ENCODE measurements at regions not wholly inside any gene's neighbourhood (a gene's known extent, or its start where the extent isn't known, plus 50 kb on each side); places are given as distances from the start of the nearest gene placed in this dataset.

DNA sequence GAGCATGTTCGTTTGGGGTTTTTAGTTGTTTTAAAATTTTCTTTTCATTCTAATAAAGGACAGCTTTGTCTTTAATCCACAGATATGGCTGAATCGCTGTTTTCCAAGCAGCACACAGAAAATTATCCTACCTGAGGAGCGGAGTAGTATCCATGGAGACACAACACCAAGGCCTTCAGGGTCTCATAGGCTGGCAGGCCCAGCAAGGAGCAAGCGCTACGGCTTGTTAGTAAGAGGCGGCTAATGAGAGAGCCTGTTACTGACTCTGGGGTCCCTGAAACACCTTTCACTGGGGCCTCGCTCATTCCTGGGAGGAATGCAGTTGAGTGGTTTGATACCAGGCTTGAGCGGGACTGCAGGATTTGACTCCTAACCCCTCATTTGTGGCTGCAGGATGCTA is 303.8 kb upstream of the CDH4 start:
- DNase-seq = no peak

DNA sequence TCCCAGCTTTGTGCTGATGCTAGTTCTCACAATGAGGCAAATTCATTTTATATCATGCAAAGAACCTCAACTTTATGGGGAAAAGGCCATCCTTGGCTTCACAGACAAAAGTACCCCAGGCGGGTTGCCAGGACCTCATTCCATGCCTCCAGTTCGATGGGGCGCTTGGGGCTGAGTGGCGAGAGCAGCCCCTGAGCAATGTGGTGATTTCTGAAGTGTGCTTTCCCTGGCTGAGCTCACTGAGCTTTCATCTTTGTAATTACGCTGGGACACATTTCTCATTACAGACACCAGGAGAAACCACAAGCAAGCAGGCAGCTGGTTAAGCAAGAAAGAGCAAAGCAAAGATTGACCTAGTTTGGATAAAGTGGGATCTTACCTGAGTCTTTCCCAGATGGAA is 301.5 kb upstream of the CDH4 start:
- DNase-seq = no peak

DNA sequence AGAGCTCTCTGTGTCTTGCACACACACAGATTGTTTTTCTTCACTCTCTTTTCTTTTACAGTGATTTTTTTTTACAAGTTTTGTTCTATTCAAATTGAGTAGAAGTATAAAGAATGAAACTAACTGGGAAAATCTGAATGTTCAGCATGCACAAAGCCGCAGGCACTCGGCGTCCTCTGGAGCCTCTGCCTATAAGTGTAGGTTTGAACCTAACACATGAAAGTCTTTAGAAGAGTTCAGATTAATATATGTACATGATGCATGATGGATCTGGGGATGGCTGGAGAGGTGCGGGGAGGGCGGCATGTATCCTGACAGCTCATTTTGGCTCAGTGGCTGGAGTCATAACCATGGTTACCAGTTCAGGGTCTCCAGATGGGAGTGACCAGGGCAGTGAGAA is 301.1 kb upstream of the CDH4 start:
- DNase-seq = no peak

DNA sequence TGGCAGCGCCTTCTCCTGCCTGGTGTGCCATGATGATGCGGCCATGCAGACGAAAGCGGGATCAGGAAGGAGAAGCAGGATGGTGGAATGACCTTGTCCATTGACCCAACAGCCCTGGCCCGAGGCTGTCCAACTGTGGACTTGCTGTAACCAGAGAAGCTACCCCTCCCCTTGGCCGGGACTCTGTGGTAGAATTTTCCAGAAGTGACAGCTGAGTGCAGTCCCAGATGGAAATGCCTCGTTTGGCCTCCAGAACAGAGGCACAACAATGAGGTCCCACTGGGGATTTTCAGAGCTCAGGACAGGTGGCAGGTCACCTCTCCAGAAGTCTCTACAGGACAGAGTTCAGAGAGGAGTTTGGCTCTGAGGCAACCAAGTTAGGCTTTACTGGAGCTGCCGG is 299.2 kb upstream of the CDH4 start:
- no peak for DNase-seq

DNA sequence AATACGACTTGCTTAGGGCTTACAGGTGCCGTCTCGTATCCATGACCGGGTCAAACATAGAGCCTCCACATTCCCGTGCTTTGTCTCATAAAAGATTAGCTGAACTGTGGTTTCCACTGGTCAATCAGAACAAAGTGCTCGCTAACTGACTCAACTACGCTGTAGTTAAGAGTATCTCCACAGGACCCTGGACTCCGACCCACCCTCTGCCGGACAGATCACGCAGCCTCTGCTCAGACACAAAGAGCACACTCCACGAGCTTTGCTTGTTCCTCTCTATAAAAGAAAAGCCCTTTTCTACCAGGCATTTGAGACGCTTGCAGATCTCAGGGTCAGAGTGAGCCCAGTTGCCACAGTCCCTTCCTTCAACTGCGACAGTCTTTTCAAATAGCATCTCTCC is 298.7 kb upstream of the CDH4 start:
- DNase-seq = no peak

DNA sequence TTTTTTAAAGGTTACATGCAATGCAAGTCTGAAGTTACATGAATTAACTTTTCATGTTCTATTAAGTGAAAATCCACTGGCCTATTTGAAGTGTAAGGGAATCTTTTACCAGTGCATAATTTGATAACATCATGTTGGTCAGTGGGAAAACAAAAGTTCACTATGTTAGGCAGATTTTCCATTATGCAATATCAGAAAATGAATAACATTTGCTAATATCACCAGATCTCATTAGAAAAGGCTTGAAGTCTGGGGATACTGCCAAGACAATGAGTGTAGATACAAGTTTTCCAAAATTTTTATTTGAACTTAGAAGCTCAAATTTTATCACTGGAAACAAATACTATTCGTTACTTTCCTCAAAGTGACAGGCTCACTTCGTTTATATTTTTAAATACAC is 296.4 kb upstream of the CDH4 start:
- DNase-seq = no peak

DNA sequence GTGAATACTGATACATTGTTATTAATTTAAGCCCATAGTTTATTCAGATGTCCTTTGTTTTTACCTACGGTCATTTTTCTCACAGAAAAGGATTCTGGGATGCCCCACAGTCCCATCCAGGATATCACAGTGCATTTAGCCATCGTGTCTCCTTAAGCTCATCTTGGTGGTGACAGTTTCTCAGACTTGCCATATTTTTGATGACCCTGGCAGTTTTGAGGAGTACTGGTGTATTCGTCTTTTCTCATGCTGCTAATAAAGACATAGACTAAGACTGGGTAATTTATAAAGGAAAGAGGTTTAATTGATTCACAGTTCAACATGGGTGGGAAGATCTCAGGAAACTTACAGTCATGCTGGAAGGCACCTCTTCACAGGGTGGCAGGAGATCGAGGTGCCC is 295.9 kb upstream of the CDH4 start:
- DNase-seq = no peak

DNA sequence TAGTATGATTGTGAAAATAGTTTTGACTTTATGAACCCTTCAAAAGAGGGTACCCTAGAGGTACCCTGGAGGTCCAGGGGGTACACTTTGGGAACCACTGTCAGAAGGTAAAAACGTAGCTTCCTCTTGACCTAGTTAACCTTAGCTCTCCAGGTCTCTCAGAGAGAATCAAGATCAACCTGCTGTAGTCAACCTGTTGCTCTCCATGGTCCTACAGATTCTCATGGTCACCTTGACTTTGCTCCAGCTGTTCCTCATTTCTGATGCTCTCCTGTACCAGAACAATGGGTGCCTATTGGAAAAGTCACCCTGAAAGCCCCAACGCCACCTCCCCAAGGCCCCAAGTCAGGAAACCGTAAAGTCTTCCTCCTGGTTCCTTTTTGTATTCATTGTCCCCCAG is 294.4 kb upstream of the CDH4 start:
- no peak for DNase-seq

DNA sequence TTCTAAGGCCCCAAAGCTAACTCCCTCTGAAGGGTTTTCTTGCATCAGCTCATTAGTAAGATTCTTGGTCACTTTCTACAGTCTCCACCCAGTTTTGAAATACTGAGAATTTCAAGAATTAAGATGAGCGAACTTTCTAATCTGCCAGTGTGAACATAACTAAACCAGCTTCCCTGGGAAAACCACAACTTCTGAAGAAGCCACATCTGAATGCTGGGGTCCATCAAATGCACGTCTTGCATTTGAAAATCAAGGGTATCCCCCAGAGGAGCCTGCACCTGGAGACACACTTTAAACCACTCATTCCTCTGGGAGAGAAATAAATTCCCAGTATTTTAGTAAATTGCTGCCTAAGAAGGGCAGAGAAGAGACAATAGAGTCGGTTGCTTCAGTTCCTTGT is 292.1 kb upstream of the CDH4 start:
- no peak for DNase-seq

DNA sequence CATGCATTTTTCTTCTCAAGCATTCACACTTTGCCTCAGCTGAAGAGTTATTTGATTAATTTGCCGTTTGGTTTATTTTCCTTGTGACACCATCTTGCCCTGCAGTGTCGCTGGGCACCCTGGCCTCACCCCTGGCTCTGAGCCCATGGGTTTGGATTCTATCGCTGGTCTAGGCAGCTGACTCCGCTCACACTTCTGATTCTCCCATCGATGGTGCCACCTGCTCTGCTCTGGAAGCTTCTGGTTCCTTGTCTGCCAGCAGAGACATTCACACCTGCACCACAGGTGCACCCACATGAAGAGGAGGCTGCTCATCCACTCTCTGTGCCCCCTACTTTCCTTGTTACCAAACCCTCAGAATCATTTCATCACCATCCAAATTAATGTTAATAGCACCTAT is 291.6 kb upstream of the CDH4 start:
- DNase-seq = no peak

DNA sequence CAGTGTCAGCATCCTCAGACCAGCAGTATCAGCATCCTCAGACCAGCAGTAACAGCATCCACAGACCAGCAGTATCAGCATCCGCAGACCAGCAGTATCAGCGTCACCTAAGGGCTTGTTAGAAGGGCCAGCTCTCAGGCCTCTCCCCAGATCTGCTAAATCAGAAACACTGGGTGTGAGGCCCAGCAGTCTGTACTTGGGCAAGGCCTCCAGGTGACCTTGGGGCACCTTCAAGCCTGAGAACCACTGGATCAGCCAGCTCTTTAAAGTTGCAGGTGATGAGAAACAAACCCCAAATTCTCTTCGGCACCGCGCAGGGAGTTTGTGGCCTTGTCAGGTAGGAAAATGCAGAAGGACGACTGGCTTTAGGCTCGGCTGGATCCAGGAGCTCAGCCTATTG is 290.5 kb upstream of the CDH4 start:
- DNase-seq = no peak

DNA sequence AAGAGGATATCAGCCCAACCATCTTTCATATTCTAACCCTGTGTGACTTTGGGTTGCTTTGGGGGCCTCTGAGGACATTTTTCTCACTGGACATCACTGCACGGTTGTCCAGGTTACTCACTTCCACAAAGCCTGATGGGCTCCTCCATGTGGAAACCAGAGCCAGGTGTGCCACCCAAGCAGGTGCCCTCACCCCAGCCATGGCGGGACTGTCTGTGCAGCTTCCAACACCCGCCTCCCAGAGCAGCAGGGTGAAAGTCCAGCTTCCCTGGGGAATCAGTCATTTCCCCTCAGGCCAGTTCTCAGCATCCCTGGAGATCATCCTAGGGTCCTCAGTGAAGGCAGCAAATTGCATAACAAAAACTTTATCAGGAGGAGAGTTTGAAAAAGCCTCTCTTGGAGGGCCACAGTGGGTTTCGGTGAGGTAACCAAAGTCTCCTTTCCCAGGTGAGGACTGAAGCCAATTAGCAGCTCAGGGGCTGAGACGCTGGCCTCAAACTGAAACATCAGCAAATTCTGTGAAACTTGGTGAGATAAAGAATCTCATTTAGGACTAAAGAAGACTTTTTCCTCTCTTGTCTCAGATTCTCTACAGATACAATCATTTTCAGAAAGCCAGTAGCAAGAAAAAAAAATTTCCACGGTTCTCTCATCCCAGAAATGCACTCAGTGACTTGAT is 289.6 kb upstream of the CDH4 start:
- no peak for DNase-seq

DNA sequence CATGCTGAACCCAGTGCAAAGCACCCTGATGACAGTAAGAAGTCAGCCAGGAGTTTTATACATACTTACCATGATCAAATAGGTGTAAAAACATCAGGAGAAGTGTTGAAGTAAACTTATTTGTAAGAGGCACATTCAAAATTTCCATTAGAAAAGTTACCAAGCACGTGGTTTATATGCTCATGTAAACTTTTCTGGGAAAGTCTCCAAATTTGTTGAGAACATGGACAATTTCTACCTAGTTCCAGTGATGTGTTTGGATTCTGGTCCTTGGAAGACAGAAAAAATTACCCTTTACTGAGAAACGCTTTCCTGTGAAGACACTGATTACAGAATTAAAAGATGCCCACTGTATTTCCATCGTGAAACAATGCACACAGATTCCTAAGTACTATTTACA is 288.9 kb upstream of the CDH4 start:
- DNase-seq = no peak

DNA sequence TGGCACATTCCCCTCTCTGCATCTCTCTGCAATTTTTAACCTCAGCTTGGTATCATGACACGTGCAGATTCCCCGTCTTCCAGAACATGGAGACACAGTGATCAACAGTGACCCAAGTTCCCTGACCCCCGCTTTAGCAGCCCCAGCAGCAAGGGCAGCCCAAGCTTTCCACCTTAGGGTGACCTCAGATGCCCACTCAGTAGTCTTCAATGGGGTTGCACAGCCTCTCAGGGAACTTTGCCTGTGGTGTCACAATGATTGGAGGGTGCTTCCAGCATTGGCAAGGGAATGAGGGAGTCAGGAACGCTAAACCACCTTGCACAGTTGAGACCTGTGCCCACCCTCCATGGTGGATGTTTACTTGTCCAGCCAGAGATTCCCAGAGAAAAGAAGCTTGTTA is 287.1 kb upstream of the CDH4 start:
- DNase-seq = no peak

DNA sequence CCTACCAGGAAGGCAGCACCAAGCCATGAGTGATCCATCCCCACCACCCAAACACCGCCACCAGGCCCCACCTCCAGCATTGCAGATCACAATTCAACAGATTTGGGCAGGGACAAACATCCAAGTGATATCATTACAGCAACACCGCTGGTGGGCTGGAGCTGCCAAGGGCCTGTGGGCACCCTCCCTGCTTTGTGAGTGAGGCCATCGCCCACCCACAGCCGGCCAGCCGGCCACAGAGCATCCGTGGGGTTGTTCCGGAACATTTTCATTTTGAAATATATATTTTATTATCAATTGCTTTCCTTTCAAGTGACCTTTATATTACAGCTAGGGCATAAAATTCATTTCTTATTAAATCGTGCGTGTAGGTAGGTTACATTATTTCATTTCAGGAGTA is 286.0 kb upstream of the CDH4 start:
- no peak for DNase-seq

DNA sequence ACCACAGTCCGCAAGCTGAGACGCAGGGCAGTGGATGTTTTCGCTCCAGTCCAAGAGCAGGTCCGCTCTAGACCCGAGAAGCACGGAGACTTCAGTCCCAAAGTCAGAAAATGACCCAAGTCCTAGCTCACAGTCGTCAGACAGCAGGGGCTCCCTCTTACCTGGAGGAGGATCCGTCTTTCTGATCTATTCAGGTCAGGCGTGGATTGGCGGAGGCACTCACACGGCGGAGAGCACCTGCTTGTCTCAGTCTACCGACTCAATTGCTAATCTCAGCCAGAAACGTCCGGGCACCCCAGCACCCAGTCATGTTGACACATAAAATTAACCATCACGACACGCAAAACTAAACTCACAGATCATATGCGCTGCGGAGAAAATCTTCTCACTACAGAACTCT is 285.3 kb upstream of the CDH4 start:
- no peak for DNase-seq

DNA sequence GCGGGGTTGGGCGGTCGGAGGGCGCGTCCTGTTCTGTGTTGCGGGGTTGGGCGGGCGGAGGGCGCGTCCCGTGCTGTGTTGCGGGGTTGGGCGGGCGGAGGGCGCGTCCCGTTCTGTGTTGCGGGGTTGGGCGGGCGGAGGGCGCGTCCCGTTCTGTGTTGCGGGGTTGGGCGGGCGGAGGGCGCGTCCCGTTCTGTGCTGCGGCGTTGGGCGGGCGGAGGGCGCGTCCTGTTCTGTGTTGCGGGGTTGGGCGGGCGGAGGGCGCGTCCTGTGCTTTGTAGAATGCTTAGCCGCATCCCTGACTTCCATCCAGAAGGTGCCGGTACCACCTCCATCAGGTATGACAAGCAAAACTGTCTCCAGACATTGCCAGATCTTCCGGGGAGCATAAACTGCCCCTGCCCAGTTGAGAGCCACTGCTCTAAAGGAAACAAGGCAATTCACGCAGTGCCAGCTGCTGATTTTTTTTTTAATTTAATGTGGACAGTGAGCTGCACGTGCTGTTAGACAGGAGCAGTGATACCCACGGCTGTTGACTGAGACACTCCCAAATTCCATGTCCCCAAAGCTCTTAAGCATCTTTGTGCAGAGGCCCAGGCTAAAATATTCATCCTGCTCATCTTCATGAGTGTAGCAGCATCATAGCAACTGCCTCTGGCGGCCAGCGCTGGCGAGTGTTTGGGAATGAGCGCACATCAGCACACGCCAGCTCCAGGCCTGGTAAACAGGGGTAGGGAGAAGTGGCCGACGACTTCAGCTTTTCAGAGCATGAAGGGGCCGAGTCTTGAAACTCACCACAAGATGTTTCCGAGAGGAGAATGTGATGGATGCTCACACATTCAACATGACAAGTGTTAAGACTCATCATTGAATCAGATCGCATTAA is 284.4 kb upstream of the CDH4 start:
- no peak for DNase-seq

DNA sequence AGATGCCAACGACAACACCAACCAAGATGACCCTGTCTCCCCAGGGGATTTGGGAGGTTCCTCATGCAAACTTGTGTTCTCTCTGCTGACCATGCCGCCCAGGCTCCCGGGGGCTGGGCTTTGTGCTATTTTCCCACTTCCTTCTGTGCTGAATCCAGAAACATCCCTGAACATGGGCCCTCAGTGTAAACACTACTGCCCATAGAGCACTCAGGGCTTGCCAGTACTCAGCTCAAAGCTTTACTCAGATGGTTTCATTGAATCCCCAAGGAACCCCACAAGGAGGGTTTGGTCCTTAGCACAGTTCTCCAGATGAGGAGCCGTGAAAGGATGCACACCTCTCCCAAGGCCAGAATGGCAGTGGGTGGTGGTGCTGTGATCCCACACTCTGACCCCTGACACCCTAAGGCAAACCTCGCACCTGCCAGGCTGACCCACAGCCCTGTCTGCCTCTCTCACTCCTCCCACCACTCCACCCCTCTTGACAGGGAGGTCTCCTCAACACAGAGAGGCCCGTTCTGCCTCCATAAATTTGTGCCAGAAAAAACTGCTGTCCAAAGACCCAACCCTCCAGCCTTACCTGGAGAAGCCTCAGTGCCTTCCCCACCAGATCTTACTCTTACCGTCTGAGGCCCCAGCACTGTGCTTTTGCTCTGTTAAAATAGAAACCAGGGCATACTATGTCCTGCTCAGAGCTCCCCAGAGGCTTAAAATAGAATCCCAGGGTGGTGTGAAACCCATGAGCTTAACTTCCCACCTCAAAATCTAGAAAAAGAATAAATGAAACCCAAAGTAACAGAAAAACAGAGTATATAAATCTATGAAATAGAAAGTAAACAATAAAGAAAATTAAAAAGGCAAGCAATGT is 283.0 kb upstream of the CDH4 start:
- DNase-seq = no peak

DNA sequence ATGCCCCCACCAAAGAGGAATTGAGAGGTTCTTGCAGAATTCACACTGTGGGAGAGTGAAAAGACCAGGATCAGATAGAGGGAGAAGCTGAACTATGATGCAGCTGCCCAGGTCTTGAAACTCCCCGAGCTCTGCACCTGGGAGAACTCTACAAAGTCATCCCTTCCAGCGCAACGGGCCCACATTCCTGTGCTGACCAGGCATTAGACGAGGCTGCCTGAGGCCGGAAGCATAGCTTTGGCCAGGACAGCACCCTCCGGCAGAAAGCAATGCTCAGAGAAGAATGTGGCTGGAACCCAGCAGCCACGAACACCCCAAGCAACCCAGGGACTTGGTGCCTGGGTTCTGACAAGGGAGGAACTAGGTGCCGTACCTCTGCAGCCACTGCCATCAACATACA is 281.5 kb upstream of the CDH4 start:
- DNase-seq = no peak

DNA sequence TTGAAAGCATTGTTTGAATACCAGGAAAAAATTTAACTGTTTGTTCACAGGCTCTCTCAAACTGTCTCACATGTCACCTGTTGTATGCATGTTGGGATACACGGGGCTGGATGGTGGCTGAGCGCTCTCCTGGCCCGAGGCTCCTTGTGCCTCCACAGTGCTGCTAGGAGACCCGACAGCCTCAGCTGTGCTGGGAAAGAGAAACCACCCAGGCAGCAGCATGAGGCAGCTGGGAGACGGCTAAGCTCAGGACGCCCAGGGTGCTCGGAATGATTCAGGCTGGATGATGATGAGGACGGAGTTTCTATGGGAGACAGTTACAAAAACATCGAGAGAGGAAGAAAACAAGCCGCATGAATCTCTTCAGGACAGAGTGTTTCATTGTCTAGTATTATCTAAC is 278.0 kb upstream of the CDH4 start:
- no peak for DNase-seq

DNA sequence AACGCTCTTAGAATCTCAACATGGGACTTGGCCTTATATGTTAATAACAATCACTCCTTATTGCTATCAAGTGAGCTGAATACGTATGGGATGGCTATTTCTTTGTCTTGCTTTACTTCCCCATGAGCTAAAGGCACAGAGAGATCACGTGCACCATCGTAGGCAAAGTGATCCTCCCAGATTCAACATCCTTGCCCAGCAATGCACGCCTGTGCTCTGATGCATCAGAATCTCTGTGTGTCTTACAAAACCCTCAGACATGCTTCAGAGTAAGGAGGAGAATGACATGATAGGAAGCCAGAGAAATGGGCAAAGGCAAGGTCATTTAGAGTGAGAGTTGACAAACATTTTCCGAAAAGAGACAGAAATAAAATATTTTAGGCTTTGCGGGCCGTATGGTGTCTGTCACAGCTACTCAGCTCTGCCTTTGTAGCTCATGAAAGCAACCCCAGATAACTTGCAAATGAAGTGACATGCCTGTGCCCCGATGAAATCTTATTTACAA is 277.6 kb upstream of the CDH4 start:
- DNase-seq = no peak

DNA sequence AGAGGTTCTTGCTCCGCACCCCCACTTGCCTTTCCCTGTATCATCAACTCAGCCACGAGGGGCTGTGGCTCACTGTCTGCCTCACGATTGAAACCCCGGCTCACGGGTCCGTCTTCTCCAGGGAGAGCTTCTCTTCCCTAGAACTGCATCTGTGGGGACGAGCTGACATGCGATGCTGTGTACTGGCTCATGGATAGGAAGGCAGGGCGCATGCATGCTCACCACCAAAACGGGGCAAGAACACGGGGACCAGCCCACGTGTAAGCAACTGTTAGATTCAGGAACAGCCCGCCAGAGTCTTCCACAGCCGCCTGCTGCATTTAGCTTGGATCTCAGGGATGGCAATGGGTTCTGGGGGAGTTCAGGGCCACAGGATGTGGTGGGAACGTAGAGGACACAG is 275.9 kb upstream of the CDH4 start:
- DNase-seq = no peak

DNA sequence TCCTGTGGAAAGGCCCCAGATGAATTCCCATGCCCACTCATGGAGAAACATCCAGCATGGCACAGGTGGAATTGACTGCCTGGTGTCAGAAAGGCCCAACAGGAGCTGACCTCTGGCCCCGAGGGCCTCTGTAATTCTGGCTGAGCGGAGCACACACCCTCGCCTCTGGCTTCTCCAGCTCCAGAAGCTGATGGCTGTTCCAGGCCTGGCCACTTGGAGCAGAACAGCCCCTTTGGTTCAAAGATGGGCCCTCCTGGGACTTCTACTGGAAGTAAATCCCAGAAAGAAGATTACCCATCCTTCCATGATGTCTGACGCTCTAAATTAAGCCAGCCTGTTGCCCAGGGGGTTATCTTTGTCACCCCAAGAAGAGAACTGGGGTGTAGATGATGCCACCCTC is 275.1 kb upstream of the CDH4 start:
- DNase-seq = no peak

DNA sequence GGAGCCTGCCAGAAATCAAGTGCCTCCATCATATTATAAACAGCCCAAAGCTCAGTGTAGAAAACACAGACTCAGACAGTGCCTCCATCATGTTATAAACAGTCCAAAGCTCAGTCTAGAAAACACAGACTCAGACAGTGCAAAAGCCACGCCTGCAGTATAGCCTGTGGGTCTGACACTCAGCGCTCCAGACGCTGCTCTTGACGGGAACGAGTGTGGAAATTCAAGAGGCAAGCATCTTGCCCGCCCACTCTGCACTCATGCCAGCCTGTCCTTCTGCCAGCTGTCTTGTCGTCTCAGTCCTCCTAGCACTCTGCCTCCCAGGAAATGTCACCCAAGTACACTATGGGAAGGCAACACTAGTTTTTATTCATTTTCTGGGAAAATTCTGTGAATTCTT is 274.2 kb upstream of the CDH4 start:
- no peak for DNase-seq

All from NCI-H1092 (cell line).